ENCODE measurements at regions not wholly inside any gene's neighbourhood (a gene's known extent, or its start where the extent isn't known, plus 50 kb on each side); places are given as distances from the start of the nearest gene placed in this dataset.

GRCh38 chr2:81739966-81740365 is 1435.4 kb upstream of the LRRTM1 start:
- TF ChIP-seq EZH2 (IDR thresholded peaks at IDR 0.05; ENCODE audit: borderline replicate concordance, low read depth, low read length, poor library complexity, severe bottlenecking): no peak
- TF ChIP-seq CTCF (conservative IDR thresholded peaks at IDR 0.05; ENCODE audit: low read depth, low read length): no peak

Data from A673 (cell line).